ENCODE measurements at regions not wholly inside any gene's neighbourhood (a gene's known extent, or its start where the extent isn't known, plus 50 kb on each side); places are given as distances from the start of the nearest gene placed in this dataset.

DNA sequence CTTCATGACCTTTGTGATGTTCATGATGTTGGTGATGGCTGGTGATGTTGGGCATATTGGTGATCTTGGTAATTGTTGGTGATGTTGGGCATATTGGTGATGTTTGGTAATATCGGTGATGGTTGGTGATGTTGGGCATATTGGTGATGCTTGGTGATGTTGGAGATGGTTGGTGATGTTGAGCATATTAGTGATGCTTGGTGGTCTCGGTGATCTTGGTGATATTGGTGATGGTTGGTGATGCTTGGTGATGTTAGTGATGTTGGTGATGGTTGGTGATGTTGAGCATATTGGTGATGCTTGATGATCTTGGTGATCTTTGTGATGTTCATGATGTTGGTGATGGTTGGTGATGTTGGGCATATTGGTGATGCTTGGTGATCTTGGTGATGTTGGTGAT lies 73.8 kb downstream of the IRX2 start:
- no peak overlapping the region for H3K4me3 ChIP-seq (ENCODE audit: low read length)
- H3K9ac ChIP-seq (ENCODE audit: low read length): no peak overlapping the region
- H3K4me2 ChIP-seq (ENCODE audit: low read length): no peak overlapping the region
- no peak overlapping the region for H3K27ac ChIP-seq (ENCODE audit: low read length)
- no peaks in the 10 kb centered on the region for H3F3A ChIP-seq (ENCODE audit: insufficient read depth, low read length, poor library complexity, severe bottlenecking)
- H3K27me3 ChIP-seq (ENCODE audit: insufficient read depth, low read depth, low read length): no peaks in the 10 kb centered on the region
- H4K20me1 ChIP-seq (ENCODE audit: insufficient read depth): no peaks in the 10 kb centered on the region
- H3K9me2 ChIP-seq (ENCODE audit: insufficient read depth, low read length): no peaks in the 10 kb centered on the region
- no peak overlapping the region for H2AFZ ChIP-seq (ENCODE audit: low read depth, low read length)
- no peaks in the 10 kb centered on the region for H3K79me2 ChIP-seq (replicated peaks; ENCODE audit: insufficient read depth, low read length)
- TF ChIP-seq EP300 (conservative IDR thresholded peaks at IDR 0.05; ENCODE audit: poor library complexity, severe bottlenecking) (no peak), TAF1 (IDR thresholded peaks at IDR 0.05; ENCODE audit: low read depth) (no peak), POLR2AphosphoS5 (IDR thresholded peaks at IDR 0.05) (no peak), RAD21 (conservative IDR thresholded peaks at IDR 0.05) (no peak), MXI1 (conservative IDR thresholded peaks at IDR 0.05; ENCODE audit: poor library complexity, severe bottlenecking) (no peak), EZH2 (IDR thresholded peaks at IDR 0.05; ENCODE audit: borderline replicate concordance, insufficient read depth, low read length, poor library complexity, severe bottlenecking) (no peak), SMC3 (conservative IDR thresholded peaks at IDR 0.05; ENCODE audit: poor library complexity) (no peak)
- TF ChIP-seq, protein P1, sequence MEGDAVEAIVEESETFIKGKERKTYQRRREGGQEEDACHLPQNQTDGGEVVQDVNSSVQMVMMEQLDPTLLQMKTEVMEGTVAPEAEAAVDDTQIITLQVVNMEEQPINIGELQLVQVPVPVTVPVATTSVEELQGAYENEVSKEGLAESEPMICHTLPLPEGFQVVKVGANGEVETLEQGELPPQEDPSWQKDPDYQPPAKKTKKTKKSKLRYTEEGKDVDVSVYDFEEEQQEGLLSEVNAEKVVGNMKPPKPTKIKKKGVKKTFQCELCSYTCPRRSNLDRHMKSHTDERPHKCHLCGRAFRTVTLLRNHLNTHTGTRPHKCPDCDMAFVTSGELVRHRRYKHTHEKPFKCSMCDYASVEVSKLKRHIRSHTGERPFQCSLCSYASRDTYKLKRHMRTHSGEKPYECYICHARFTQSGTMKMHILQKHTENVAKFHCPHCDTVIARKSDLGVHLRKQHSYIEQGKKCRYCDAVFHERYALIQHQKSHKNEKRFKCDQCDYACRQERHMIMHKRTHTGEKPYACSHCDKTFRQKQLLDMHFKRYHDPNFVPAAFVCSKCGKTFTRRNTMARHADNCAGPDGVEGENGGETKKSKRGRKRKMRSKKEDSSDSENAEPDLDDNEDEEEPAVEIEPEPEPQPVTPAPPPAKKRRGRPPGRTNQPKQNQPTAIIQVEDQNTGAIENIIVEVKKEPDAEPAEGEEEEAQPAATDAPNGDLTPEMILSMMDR (IDR thresholded peaks at IDR 0.05; ENCODE audit: poor library complexity, severe bottlenecking): no peak
- TF ChIP-seq, protein P2, sequence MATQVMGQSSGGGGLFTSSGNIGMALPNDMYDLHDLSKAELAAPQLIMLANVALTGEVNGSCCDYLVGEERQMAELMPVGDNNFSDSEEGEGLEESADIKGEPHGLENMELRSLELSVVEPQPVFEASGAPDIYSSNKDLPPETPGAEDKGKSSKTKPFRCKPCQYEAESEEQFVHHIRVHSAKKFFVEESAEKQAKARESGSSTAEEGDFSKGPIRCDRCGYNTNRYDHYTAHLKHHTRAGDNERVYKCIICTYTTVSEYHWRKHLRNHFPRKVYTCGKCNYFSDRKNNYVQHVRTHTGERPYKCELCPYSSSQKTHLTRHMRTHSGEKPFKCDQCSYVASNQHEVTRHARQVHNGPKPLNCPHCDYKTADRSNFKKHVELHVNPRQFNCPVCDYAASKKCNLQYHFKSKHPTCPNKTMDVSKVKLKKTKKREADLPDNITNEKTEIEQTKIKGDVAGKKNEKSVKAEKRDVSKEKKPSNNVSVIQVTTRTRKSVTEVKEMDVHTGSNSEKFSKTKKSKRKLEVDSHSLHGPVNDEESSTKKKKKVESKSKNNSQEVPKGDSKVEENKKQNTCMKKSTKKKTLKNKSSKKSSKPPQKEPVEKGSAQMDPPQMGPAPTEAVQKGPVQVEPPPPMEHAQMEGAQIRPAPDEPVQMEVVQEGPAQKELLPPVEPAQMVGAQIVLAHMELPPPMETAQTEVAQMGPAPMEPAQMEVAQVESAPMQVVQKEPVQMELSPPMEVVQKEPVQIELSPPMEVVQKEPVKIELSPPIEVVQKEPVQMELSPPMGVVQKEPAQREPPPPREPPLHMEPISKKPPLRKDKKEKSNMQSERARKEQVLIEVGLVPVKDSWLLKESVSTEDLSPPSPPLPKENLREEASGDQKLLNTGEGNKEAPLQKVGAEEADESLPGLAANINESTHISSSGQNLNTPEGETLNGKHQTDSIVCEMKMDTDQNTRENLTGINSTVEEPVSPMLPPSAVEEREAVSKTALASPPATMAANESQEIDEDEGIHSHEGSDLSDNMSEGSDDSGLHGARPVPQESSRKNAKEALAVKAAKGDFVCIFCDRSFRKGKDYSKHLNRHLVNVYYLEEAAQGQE (IDR thresholded peaks at IDR 0.05; ENCODE audit: borderline replicate concordance): no peak
- peaks cover 7% of the 10 kb centered on the region for H3K9me3 ChIP-seq (ENCODE audit: low read length)
- H3K36me3 ChIP-seq (ENCODE audit: insufficient read depth, low read length): no peaks in the 10 kb centered on the region

DNA sequence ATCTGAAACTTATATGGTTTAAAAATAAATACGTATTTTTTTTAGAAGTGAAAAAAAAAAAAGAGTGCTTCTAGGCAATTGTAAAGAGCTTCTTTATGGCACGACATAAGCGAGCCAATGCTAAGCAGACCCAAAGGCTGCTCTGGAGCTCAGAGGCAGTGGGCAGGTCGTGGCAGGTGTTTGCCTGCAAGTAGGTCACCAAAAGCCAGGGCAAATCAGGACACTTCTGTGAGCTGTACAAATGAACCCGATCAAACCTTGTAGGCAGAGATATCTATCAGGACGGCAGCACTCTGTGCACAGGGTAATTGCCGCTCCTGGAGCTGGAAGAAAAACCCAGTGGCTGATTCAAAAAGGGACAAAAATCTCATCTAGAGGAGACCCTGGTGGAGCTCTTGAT lies 75.9 kb downstream of the IRX2 start:
- Histone ChIP-seq H3K4me3 (ENCODE audit: low read length) (no peak overlapping the region), H4K20me1 (ENCODE audit: insufficient read depth) (no peaks in the 10 kb centered on the region), H3K27ac (ENCODE audit: low read length) (no peak overlapping the region), H3K9me2 (ENCODE audit: insufficient read depth, low read length) (no peaks in the 10 kb centered on the region), H3K36me3 (ENCODE audit: insufficient read depth, low read length) (no peaks in the 10 kb centered on the region), H3K4me2 (ENCODE audit: low read length) (no peak overlapping the region), H3K9ac (ENCODE audit: low read length) (no peak overlapping the region), H3K79me2 (replicated peaks; ENCODE audit: insufficient read depth, low read length) (no peaks in the 10 kb centered on the region), H3F3A (ENCODE audit: insufficient read depth, low read length, poor library complexity, severe bottlenecking) (no peaks in the 10 kb centered on the region), H3K27me3 (ENCODE audit: insufficient read depth, low read depth, low read length) (no peaks in the 10 kb centered on the region), H2AFZ (ENCODE audit: low read depth, low read length) (no peak overlapping the region), H3K9me3 (ENCODE audit: low read length) (peaks cover 7% of the 10 kb centered on the region)
- TF ChIP-seq, protein P1 (IDR thresholded peaks at IDR 0.05; ENCODE audit: poor library complexity, severe bottlenecking): no peak
- TF ChIP-seq TAF1 (IDR thresholded peaks at IDR 0.05; ENCODE audit: low read depth) (no peak), RAD21 (conservative IDR thresholded peaks at IDR 0.05) (no peak), POLR2AphosphoS5 (IDR thresholded peaks at IDR 0.05) (no peak), EZH2 (IDR thresholded peaks at IDR 0.05; ENCODE audit: borderline replicate concordance, insufficient read depth, low read length, poor library complexity, severe bottlenecking) (no peak)
- TF ChIP-seq, protein P2 (IDR thresholded peaks at IDR 0.05; ENCODE audit: borderline replicate concordance): no peak

Measured in neural cell (in vitro differentiated cells).